CD4-positive, alpha-beta T cell treated with Interleukin-17A for 1 hour (primary cell): ENCODE measurements at regions not wholly inside any gene's neighbourhood (a gene's known extent, or its start where the extent isn't known, plus 50 kb on each side); places are given as distances from the start of the nearest gene placed in this dataset.
A peak's percentile ranks its signal among the peaks of the same experiment; 100 is the strongest.

ENCODE experiments used
- DNase-seq: peaks from one replicate; pipeline ENCODE4 v3.0.0-alpha.2; 2020

GRCh38 chr3:31254483-31254882, 278.2 kb upstream of the STT3B start:
- no peak for DNase-seq

DNA sequence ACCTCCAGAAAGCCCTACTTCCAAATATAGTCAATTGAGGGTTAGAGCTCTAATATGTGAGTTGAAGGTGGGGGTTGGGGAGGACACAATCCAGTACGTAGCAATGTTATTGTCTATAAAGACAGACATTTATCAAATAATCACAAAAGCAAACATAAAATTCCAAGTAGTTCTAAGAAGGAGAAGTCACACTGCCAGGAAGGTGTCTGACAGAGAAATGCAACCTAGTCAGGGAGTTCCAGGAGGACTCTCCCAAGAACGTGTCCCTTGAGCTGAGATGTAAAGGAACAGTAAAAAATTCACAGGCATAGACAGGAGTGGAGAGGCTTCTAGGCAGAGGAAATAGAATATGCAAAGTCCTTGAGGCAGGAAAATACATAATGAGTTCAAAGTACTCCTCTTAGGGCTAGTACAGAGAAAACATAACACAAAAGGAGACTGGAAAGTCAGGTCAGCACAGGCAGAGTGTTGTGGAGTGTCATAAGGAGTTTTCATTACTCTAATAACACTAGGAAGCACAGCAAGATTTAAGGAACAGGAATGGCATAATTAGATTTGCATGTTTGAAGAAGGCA, 277.6 kb upstream of the STT3B start:
- DNase-seq = no peak

- no peak for DNase-seq
Measured at GRCh38 chr3:31262201-31262600, 270.5 kb upstream of the STT3B start.

DNA sequence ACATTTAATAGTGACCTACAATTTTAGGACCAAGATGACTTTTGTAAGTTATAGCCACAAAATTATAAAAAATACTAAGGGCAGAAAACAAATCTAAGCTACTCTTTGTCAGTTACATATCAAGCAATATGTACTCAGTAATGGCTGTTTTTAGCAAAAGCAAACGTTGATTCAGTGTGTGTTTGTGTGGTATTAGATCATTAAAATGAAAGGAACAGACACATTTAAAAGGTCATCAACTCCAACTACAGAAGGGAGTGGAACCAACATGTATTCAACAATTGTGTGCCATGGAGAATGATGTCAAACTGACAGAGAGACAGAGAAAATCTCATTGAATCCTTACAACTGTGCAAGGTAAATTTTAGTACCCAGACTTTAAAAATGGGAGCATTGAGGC, 268.8 kb upstream of the STT3B start:
- no peak for DNase-seq

GRCh38 chr3:31265646-31266428, 266.9 kb upstream of the STT3B start:
- no peak for DNase-seq

DNA sequence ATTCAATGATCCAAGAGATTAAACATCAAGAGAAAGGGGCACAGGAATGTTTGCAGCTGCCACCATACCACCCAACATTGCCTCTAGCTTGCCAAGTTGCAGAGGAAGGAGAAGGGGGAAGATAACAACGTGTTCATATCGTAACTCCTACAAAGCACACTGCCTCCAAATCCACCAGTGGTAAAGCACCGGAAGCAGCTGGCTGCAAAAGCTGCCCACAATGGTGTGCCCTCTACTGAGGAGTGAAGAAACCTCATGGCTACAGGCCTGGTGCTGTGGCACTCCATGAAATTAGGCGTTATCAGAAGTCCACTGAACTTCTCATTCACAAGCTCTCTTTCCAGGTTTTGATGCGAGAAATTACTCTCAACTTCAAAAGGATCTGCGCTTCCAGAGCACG, 263.9 kb upstream of the STT3B start:
- no peak for DNase-seq

- DNase-seq = no peak
Measured at GRCh38 chr3:31270010-31270409, 262.7 kb upstream of the STT3B start.

DNA sequence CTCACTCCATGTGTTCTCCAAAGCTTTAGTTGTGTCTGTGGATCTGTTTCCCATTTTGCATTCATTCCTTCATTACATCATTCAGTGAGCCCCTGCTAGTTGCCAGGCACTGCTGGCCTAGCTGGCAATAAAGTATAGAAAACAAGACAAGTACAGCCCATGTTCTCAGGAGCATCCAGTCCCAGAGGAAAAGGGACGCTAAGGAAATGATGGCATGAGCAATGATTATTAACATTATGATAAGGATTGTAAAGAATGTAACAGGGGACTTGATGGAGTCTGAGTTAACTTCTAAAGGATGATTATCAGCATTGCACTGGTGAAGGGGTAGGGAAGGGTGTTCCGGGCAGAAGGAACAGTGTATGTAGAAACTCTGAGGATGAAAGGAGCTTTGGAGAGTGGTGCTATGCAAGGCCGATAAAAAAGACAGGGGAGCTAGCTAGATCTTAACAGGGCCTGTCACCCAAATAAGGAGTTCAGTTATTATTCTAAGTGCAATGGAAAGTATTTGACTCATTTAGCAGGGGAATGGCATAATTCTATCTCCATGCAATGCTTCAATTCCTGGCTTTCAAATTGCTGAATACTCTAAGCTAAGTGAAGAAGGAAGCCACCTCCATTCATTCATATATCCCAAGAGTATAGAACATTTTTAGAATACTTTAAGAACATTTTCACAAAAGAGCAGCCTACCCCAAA, 258.2 kb upstream of the STT3B start:
- no peak for DNase-seq

DNA sequence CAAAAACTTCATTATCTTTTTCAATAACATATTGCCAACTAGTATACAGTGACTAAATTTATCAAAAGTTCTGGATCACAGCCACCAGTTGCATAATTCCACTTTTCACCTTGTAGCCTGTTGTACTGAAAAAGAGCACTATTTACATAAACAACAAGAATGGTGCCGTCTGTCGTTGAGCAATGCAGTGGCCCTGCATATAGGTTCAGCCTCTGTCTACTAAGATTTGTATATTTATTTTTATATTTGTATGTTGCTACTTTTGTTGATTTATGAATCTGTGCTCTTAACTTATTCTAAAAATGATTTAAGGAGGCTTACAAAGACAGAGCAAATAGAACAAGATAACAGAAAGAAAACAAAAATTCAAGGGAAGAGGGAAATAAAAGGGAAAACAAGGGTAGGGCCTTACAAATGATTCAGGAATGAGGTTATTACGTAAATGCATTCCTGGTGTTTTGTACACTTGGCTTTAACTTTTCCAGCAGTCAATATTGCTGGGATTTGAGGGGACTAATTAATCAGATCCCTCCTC, 257.6 kb upstream of the STT3B start:
- no peak for DNase-seq

DNA sequence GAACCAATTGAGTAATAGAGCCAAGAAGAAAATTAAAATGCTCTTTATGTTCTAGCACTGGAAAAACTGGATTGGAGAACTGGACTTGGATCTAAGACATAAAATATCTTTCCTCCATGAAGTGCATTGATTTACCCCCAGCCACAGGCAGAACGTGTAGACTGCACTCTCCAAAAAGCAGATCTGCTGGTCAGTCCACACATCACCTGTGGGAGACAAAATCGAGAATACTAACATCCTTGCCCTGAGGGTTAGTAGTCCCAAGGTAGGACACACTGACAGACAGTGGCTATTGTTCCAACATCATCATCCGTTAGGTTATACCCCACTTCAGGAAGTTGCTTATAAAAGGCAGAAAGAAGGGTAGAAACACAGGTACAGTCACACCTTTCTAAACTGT, 257.1 kb upstream of the STT3B start:
- DNase-seq = no peak

- no peak for DNase-seq
Measured at GRCh38 chr3:31277582-31277981, 255.1 kb upstream of the STT3B start.

- no peak for DNase-seq
Measured at GRCh38 chr3:31278532-31278931, 254.2 kb upstream of the STT3B start.

DNA sequence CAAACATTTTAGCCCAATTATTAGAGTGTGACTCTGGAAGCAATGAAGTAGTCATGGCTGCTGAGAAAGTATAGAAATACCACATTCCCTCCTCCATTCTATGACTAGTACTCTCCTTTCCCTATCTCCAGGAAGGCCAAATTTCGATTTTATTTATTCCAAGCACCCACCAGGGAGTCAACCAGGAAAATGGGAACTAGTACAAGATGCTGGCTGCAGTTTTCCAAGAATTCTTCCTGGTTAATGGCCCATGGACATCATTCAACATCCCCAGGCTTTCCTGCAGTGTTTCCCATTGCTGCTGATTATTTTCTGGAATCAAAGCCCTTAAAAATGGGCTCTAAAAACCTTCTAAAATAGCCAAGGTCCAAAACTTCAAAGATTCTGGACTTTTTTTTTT, 247.9 kb upstream of the STT3B start:
- DNase-seq = no peak

GRCh38 chr3:31285833-31286486, 246.8 kb upstream of the STT3B start:
- no peak for DNase-seq

- DNase-seq = no peak
Measured at GRCh38 chr3:31288224-31288623, 244.5 kb upstream of the STT3B start.

DNA sequence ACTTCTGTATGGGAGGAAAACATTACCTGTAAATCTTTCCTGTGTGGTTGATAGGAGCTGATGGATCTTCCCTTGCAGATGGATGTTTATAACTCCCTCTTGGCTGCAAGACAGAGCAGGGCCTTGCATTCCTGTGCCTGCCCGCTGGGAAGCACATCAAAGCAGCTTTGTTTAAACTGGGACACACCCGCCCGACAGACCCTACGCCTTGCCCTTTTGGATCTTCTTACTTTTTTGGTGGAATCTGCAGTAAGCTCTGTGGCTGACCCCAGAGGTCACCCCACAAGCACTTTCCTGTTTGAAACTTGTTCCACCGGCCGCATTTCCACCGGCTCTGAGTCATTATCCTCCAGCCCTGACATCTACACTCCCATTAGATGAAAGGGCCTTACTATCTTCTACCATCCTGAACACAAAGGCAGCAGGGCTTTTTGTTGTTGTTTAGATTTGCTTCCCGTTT, 244.1 kb upstream of the STT3B start:
- DNase-seq = peak; percentile 7

GRCh38 chr3:31289584-31289983, 243.1 kb upstream of the STT3B start:
- DNase-seq = no peak

DNA sequence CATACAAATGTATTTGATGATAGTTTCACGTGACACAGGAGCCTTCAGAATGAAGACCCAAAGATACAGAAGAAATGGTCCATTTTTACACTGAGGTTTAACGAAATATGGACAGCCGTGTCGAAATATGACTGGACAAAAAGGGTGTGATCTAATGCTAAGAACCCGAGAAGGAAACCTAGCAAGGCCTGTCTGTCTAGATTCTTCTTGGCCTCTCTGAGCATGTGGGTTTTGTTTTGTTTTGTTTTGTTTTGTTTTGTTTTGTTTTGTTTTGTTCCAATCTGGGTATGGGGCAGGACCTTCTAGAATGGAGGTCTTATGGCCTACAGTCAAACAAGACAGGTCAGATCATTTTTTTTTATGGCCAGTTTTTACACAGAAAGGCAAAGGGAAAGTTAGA, 242.7 kb upstream of the STT3B start:
- DNase-seq = no peak

DNA sequence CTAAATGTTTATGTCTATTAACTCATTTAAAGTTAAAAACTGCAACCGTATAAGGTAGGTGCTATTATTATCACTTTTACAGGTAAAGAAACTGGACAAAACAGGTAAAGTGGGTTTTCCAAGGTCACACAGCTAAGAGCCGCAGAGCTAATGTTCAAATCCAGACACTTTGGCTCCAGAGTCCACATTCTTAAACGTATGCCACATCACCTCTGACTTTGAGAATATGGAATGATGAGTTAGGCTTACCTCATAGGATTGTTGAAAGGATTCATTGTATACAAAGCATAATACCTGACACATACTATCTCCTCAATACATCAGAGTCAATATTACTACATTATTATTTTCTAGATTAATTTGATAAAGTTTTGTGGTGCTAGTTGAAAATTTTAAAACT, 240.9 kb upstream of the STT3B start:
- no peak for DNase-seq

DNA sequence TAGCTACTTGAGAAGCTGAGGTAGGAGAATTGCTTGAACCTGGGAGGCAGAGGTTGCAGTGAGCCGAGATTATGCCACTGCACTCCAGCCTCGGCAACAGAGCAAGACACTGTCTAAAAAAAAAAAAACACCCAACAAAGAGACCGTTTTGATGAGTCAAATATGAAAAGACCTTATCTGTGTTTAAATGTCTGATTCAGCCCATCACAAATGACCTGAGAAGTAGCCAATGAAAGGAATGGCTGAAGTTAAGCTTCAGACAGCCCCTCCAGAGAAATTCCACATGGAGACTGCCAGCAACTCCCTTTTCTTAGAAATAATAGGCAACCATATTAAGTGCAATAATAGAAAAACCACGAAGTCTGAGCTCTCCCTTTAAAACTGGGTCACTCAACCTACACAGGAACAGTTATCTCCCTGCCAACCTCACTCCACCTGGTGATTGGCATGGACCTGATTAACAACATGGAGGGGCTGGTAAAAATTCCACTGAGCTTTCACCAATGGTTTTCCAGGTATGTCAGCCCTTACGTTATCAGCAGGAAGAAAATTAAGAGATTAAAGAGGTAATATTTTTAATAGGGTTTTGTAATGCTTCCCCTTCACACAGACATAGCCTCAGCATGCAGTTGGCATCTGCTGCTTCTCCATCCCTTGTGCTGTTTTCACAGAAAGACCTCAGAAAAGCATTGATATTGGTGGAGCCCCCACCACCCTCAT, 238.1 kb upstream of the STT3B start:
- no peak for DNase-seq

GRCh38 chr3:31295150-31295765, 237.5 kb upstream of the STT3B start:
- DNase-seq = no peak

DNA sequence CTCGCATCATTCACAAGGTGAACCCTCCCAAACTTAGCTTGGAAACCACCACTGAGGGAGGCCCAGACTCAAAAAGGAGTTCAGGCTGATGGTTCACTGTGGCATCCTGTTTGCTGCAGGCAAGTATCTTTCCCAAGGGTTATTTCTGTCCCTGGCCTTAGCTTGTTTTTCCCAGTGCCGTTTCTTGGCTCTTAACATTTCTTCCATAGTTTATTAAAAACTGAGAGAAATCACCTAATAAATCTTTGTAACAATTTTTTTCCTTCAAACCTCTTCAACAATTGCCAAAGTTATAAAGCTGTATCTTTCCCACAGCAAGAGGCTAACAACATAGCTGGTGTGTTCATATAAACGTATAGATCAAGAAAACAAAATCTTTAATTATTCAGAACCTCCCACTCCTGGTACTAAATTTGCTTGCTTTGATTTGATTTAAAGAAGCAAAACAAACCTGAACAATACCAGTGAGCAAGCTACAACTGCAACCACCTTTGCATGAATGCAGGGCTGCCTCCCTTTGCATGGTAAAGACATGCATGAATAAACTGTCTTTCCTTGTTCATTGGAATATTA, 234.9 kb upstream of the STT3B start:
- DNase-seq = no peak
